ENCODE measurements at regions not wholly inside any gene's neighbourhood (a gene's known extent, or its start where the extent isn't known, plus 50 kb on each side); places are given as distances from the start of the nearest gene placed in this dataset.

DNA sequence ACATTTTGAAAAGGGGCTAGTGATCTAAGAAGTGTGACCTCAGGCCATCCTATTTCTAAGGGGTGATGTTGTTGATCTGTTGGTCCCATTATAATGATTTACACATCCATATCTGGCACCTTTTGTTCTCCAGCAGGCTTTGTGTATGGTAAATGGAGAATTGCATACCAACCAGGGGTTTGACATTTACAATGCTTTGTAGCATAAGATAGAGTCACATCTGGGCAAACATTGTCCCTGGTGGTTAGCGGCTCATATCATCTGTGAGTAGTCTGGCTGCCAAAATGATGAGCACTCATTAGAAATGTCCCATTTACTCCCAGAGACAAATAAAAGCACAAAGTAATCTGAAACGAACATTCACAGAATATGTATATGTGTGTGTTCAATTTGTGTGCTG, 1775.5 kb upstream of the CELF4 start:
- TF ChIP-seq, protein P1, sequence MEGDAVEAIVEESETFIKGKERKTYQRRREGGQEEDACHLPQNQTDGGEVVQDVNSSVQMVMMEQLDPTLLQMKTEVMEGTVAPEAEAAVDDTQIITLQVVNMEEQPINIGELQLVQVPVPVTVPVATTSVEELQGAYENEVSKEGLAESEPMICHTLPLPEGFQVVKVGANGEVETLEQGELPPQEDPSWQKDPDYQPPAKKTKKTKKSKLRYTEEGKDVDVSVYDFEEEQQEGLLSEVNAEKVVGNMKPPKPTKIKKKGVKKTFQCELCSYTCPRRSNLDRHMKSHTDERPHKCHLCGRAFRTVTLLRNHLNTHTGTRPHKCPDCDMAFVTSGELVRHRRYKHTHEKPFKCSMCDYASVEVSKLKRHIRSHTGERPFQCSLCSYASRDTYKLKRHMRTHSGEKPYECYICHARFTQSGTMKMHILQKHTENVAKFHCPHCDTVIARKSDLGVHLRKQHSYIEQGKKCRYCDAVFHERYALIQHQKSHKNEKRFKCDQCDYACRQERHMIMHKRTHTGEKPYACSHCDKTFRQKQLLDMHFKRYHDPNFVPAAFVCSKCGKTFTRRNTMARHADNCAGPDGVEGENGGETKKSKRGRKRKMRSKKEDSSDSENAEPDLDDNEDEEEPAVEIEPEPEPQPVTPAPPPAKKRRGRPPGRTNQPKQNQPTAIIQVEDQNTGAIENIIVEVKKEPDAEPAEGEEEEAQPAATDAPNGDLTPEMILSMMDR (IDR thresholded peaks at IDR 0.05): no peak
- TF ChIP-seq EZH2 (IDR thresholded peaks at IDR 0.05) (no peak), EZH2phosphoT487 (IDR thresholded peaks at IDR 0.05) (no peak)
